ENCODE measurements at regions not wholly inside any gene's neighbourhood (a gene's known extent, or its start where the extent isn't known, plus 50 kb on each side); places are given as distances from the start of the nearest gene placed in this dataset.

DNA sequence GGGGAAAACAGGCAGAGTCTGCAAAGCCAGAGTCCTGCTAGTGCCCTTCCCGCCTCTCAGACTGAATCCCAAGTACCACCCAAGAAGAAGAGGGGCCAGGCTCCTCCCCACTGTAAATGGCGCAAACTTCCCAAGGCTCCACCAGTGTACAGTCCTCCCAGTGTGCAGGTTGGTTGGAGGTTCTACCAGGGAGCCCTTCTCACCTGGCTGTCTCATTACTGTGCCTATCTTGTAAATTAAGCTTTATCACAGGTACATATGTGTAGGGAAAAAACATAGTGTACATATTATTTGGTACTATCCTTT, 189.7 kb downstream of the FSCB start:
- Mint-ChIP-seq H3K9me3 (ENCODE audit: unreplicated experiment) (no peaks in the 10 kb centered on the region), H3K27ac (ENCODE audit: unreplicated experiment) (no peak overlapping the region), H3K4me3 (ENCODE audit: unreplicated experiment) (no peak overlapping the region), H3K27me3 (ENCODE audit: unreplicated experiment) (no peaks in the 10 kb centered on the region), H3K36me3 (ENCODE audit: unreplicated experiment) (no peaks in the 10 kb centered on the region), H3K4me1 (ENCODE audit: low read depth, unreplicated experiment) (no peaks in the 10 kb centered on the region)
- DNase-seq: no peak
- TF ChIP-seq, protein P1, sequence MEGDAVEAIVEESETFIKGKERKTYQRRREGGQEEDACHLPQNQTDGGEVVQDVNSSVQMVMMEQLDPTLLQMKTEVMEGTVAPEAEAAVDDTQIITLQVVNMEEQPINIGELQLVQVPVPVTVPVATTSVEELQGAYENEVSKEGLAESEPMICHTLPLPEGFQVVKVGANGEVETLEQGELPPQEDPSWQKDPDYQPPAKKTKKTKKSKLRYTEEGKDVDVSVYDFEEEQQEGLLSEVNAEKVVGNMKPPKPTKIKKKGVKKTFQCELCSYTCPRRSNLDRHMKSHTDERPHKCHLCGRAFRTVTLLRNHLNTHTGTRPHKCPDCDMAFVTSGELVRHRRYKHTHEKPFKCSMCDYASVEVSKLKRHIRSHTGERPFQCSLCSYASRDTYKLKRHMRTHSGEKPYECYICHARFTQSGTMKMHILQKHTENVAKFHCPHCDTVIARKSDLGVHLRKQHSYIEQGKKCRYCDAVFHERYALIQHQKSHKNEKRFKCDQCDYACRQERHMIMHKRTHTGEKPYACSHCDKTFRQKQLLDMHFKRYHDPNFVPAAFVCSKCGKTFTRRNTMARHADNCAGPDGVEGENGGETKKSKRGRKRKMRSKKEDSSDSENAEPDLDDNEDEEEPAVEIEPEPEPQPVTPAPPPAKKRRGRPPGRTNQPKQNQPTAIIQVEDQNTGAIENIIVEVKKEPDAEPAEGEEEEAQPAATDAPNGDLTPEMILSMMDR (IDR thresholded peaks at IDR 0.05; ENCODE audit: partially characterized antibody, unreplicated experiment): no peak

DNA sequence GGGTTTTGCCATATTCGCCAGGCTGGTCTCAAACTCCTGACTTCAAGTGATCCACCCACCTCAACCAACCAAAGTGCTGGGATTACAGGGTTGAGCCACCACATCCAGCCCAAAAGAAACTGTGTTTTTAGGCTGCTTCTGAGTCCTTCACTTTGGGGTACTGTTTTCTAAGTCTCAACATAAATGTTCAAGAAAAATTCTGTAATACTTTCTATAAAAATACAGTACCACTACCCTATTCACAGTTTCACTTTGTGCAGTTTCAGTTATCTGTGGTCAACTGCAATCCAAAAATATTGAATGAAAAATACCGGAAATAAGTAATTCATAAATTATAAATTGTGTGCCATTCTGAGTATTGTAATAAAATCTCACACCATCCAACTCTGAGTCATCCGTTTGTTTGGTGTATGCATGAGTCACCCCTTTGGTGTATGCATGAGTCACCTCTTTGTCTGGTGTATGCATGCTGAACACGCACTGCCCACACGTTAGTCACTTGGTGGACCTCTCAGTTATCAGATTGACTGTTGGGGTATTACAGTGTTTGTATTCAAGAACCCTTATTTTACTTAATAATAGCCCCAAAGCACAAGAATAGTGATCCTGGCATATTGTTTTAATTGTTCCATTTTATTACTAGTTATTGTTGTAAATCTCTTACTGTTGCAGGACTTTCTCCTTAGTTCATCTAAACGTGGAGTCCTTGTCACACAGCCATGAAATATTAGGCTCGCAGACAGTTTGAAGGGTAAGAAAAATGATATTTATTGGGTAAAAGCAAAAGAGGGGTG, 190.2 kb downstream of the FSCB start:
- Mint-ChIP-seq H3K9me3 (ENCODE audit: unreplicated experiment) (no peaks in the 10 kb centered on the region), H3K36me3 (ENCODE audit: unreplicated experiment) (no peaks in the 10 kb centered on the region), H3K4me1 (ENCODE audit: low read depth, unreplicated experiment) (no peaks in the 10 kb centered on the region), H3K4me3 (ENCODE audit: unreplicated experiment) (no peak overlapping the region), H3K27ac (ENCODE audit: unreplicated experiment) (no peak overlapping the region), H3K27me3 (ENCODE audit: unreplicated experiment) (no peaks in the 10 kb centered on the region)
- TF ChIP-seq, protein P1 (IDR thresholded peaks at IDR 0.05; ENCODE audit: partially characterized antibody, unreplicated experiment): no peak
- no peak for DNase-seq

DNA sequence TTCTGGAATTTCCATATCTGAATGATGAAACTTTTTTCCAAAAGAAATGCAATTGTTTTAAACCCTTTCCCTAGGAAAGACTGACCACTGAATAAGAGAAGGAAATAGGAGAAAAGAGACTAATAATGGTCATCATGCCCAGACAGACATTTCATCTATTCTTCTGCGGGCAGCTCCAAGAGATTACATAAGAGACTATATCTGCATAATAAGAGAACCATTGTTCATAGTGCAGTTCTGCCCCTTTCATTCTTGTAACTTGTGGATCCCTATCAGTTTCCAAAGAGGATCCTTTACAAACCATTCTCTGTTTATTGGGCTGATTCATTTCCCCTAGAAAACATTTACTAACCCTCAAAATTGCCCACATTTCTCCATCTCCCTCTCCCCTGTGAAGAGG, 197.8 kb downstream of the FSCB start:
- no peaks in the 10 kb centered on the region for H3K9me3 Mint-ChIP-seq (ENCODE audit: unreplicated experiment)
- H3K27ac Mint-ChIP-seq (ENCODE audit: unreplicated experiment): no peak overlapping the region

DNA sequence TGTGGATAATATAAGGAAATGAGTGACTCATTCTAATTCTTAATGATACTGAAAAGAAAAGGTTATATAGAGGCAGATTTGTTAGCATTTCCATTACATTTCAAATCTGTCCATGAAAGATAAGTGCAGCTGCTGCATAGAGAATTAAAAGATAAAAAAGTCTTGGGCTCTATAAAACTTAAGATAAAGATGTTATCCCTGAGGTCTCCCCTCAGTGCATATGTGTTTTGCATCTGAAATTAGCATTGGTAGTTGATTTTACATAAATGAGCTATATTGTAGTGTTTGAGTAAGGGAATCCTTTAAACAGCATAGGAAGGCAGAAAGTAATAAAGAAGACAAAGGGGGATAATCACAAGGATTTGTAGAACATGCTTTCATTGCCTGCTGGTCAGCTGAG, 206.2 kb downstream of the FSCB start:
- no peak for DNase-seq
- no peaks in the 10 kb centered on the region for H3K27me3 Mint-ChIP-seq (ENCODE audit: unreplicated experiment)
- H3K27ac Mint-ChIP-seq (ENCODE audit: unreplicated experiment): no peak overlapping the region

More for the DNA sequence above, 197.8 kb downstream of the FSCB start:
- no peak for DNase-seq
- H3K4me1 Mint-ChIP-seq (ENCODE audit: low read depth, unreplicated experiment): no peaks in the 10 kb centered on the region
- TF ChIP-seq, protein P1 (IDR thresholded peaks at IDR 0.05; ENCODE audit: partially characterized antibody, unreplicated experiment): no peak
- H3K4me3 Mint-ChIP-seq (ENCODE audit: unreplicated experiment): no peak overlapping the region
- no peaks in the 10 kb centered on the region for H3K27me3 Mint-ChIP-seq (ENCODE audit: unreplicated experiment)
- H3K36me3 Mint-ChIP-seq (ENCODE audit: unreplicated experiment): no peaks in the 10 kb centered on the region

DNA sequence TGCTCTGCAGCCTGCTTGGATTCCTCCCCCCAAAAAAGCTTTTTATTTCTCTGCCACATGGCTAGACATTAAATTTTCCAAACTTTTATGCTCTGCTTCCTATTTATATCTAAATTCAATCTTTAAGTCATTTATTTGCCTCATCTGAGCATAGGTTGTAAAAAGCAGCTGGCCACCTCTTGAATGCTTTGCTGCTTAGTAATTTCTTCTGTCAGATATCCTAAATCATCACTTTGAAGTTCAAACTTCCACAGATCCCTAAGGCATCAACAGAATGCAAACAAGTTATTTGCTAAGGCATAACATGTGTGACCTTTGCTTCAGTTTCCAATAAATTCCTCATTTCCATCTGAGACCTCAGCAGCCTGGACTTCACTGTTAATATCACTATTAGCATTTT, 209.6 kb downstream of the FSCB start:
- no peak for DNase-seq
- TF ChIP-seq, protein P1 (IDR thresholded peaks at IDR 0.05; ENCODE audit: partially characterized antibody, unreplicated experiment): no peak
- H3K27me3 Mint-ChIP-seq (ENCODE audit: unreplicated experiment): no peaks in the 10 kb centered on the region
- peaks cover 3% of the 10 kb centered on the region for H3K9me3 Mint-ChIP-seq (ENCODE audit: unreplicated experiment)
- H3K4me3 Mint-ChIP-seq (ENCODE audit: unreplicated experiment): no peak overlapping the region
- H3K27ac Mint-ChIP-seq (ENCODE audit: unreplicated experiment): no peak overlapping the region
- H3K36me3 Mint-ChIP-seq (ENCODE audit: unreplicated experiment): peaks cover 12% of the 10 kb centered on the region
- no peaks in the 10 kb centered on the region for H3K4me1 Mint-ChIP-seq (ENCODE audit: low read depth, unreplicated experiment)

More for the DNA sequence above, 206.2 kb downstream of the FSCB start:
- no peak overlapping the region for H3K4me3 Mint-ChIP-seq (ENCODE audit: unreplicated experiment)
- no peaks in the 10 kb centered on the region for H3K4me1 Mint-ChIP-seq (ENCODE audit: low read depth, unreplicated experiment)
- peaks cover 3% of the 10 kb centered on the region for H3K9me3 Mint-ChIP-seq (ENCODE audit: unreplicated experiment)
- peaks cover 12% of the 10 kb centered on the region for H3K36me3 Mint-ChIP-seq (ENCODE audit: unreplicated experiment)
- TF ChIP-seq, protein P1 (IDR thresholded peaks at IDR 0.05; ENCODE audit: partially characterized antibody, unreplicated experiment): no peak
